A549 (cell line): ENCODE measurements at regions not wholly inside any gene's neighbourhood (a gene's known extent, or its start where the extent isn't known, plus 50 kb on each side); places are given as distances from the start of the nearest gene placed in this dataset.

ENCODE experiments used
- ATAC-seq, 2 experiments: fragments of 200-7000 bp in 1 of 2; fragments of >200 bp in 1 of 2; cut with Nextera tagmentation in 1 of 2; cut with Tn5 transposase in 1 of 2; 3 replicates each; pipeline versions ENCODE4 v1.8.0 to v1.9.1; 2018 to 2020; ENCODE audit warnings: mild to moderate bottlenecking in 1 of 2, moderate library complexity in 1 of 2
- CTCF ChIA-PET: fragments of 300-600 bp; sonication (Branson Sonifier 250); formaldehyde crosslinking; extraction: SDS; loops from one replicate; lab custom pipeline; 2021; ENCODE audit warnings: antibody characterized with exemption, inconsistent platforms; lab: Yijun Ruan, JAX
- POLR2A ChIA-PET: fragments of 350-600 bp; formaldehyde crosslinking; extraction: SDS; loops from one replicate; lab custom pipeline; 2021; ENCODE audit warnings: antibody characterized with exemption, inconsistent platforms; lab: Yijun Ruan, JAX
- DNase-seq, 2 experiments: peaks; one replicate each; pipeline versions ENCODE4 v3.0.0 to v3.0.0-alpha.2; 2011 to 2016; ENCODE audit warnings: low read depth in 1 of 2, low spot score in 1 of 2
- FAIRE-seq: peaks from 2 replicates; lab custom pipeline; 2011; peaks lifted over from hg19 to GRCh38; lab: Jason Lieb, UNC
- H3K27ac ChIP-seq, 2 experiments: fragments of >200 bp; sonication (Bioruptor Twin); formaldehyde crosslinking; 3 replicates each; pipeline ENCODE4 v1.5.1; 2016 to 2017
- H3K4me1 ChIP-seq: fragments of >200 bp; sonication (Bioruptor Twin); formaldehyde crosslinking; 3 replicates; pipeline ENCODE4 v1.6.1; 2016
- H3K4me2 ChIP-seq: fragments of >200 bp; sonication (Bioruptor Twin); formaldehyde crosslinking; 3 replicates; pipeline ENCODE4 v1.6.1; 2016
- H3K4me3 ChIP-seq: fragments of >200 bp; sonication (Bioruptor Twin); formaldehyde crosslinking; 3 replicates; pipeline ENCODE4 v1.5.1; 2016
- H3K9me3 ChIP-seq: fragments of >200 bp; sonication (Bioruptor Twin); formaldehyde crosslinking; 3 replicates; pipeline ENCODE4 v1.6.1; 2016
- BCL3 ChIP-seq: fragments of >200 bp; sonication (Bioruptor Twin); formaldehyde crosslinking; IDR thresholded peaks from 3 replicates; pipeline ENCODE4 v1.6.1; 2016
- CEBPB ChIP-seq, 2 experiments: fragments of >200 bp in 1 of 2; sonication (Bioruptor Twin) in 1 of 2; formaldehyde crosslinking in 1 of 2; IDR thresholded peaks; 2 replicates each; pipeline ENCODE4 v1.6.1; 2012 to 2016
- CHD2 ChIP-seq: fragments of 150-350 bp; IDR thresholded peaks from 2 replicates; pipeline ENCODE4 v1.6.1; 2014; ENCODE audit warnings: low read length; ENCODE audit not compliant: partially characterized antibody
- GATA3 ChIP-seq: IDR thresholded peaks from 2 replicates; pipeline ENCODE4 v1.6.1; 2012; ENCODE audit warnings: borderline replicate concordance
- HDAC2 ChIP-seq: fragments of 200-600 bp; sonication (generic); IDR thresholded peaks from 2 replicates; pipeline ENCODE4 v1.6.1; 2016
- HEYL ChIP-seq: fragments of 250-450 bp; sonication (Bioruptor Pico); IDR thresholded peaks from 2 replicates; pipeline ENCODE4 v1.8.0; 2021; ENCODE audit warnings: mild to moderate bottlenecking, moderate library complexity
- HOXA7 ChIP-seq: fragments of 250-450 bp; sonication (Bioruptor Pico); IDR thresholded peaks from 2 replicates; pipeline ENCODE4 v1.5.0; 2020; ENCODE audit warnings: mild to moderate bottlenecking, moderate library complexity
- HOXB5 ChIP-seq: fragments of 250-450 bp; sonication (Bioruptor Pico); IDR thresholded peaks from 2 replicates; pipeline ENCODE4 v1.5.0; 2020; ENCODE audit warnings: mild to moderate bottlenecking, moderate library complexity
- JUN ChIP-seq, 2 experiments: fragments of >200 bp; sonication (Bioruptor Twin); formaldehyde crosslinking; IDR thresholded peaks; 2 replicates in 1 of 2; 3 replicates in 1 of 2; pipeline ENCODE4 v1.6.1; 2016 to 2017
- JUNB ChIP-seq: fragments of >200 bp; sonication (Bioruptor Twin); formaldehyde crosslinking; IDR thresholded peaks from 2 replicates; pipeline ENCODE4 v1.6.1; 2016
- MAFK ChIP-seq: fragments of 450-650 bp; IDR thresholded peaks from 2 replicates; pipeline ENCODE4 v1.6.1; 2014; ENCODE audit not compliant: partially characterized antibody
- MYC ChIP-seq: IDR thresholded peaks from 2 replicates; pipeline ENCODE4 v1.6.1; 2012; ENCODE audit warnings: mild to moderate bottlenecking, inconsistent platforms, low read length, improper control_type of control experiment, borderline replicate concordance
- NR3C1 ChIP-seq: fragments of >200 bp; sonication (Bioruptor Twin); formaldehyde crosslinking; IDR thresholded peaks from 3 replicates; pipeline ENCODE4 v1.6.1; 2017
- POLR2A ChIP-seq: IDR thresholded peaks from 2 replicates; pipeline ENCODE4 v1.6.1; 2012; ENCODE audit warnings: mild to moderate bottlenecking, low read length
- POLR2AphosphoS2 ChIP-seq: conservative IDR thresholded peaks from 2 replicates; pipeline ENCODE4 v1.6.1; 2012; ENCODE audit warnings: low read length, improper control_type of control experiment, inconsistent platforms
- RAD21 ChIP-seq, 2 experiments: fragments of >200 bp in 1 of 2; sonication (Bioruptor Twin) in 1 of 2; formaldehyde crosslinking in 1 of 2; IDR thresholded peaks in 1 of 2; conservative IDR thresholded peaks in 1 of 2; 2 replicates in 1 of 2; 3 replicates in 1 of 2; pipeline ENCODE4 v1.6.1; 2012 to 2018; ENCODE audit warnings: inconsistent platforms in 1 of 2
- RARB ChIP-seq: fragments of 250-450 bp; sonication (Bioruptor Pico); IDR thresholded peaks from 2 replicates; pipeline ENCODE4 v1.8.0; 2021; ENCODE audit warnings: mild to moderate bottlenecking, moderate library complexity
- RCOR1 ChIP-seq: fragments of 150-350 bp; IDR thresholded peaks from 2 replicates; pipeline ENCODE4 v1.6.1; 2014; ENCODE audit warnings: antibody characterized with exemption, low read length, low read depth
- REST ChIP-seq: fragments of 200-600 bp; sonication (generic); IDR thresholded peaks from 2 replicates; pipeline ENCODE4 v1.6.1; 2016; ENCODE audit warnings: antibody characterized with exemption, mild to moderate bottlenecking, moderate library complexity
- RNF2 ChIP-seq: fragments of 200-600 bp; sonication (generic); IDR thresholded peaks from 2 replicates; pipeline ENCODE4 v1.6.1; 2016; ENCODE audit warnings: low read depth, mild to moderate bottlenecking, antibody characterized with exemption, moderate library complexity, borderline replicate concordance
- ZFP36 ChIP-seq: fragments of 450-650 bp; IDR thresholded peaks from 2 replicates; pipeline ENCODE4 v1.6.1; 2014; ENCODE audit warnings: borderline replicate concordance; ENCODE audit not compliant: partially characterized antibody
- ZNF302 ChIP-seq: fragments of 250-450 bp; sonication (Bioruptor Pico); IDR thresholded peaks from 2 replicates; pipeline ENCODE4 v1.9.0; 2021; ENCODE audit warnings: inconsistent platforms, mild to moderate bottlenecking, moderate library complexity
- WGBS: methylation state at CpG from one replicate; pipeline ENCODE4 v1.1.6; 2017; ENCODE audit errors: missing lambda C conversion rate; 5-methylcytosine and 5-hydroxymethylcytosine counted together

DNA sequence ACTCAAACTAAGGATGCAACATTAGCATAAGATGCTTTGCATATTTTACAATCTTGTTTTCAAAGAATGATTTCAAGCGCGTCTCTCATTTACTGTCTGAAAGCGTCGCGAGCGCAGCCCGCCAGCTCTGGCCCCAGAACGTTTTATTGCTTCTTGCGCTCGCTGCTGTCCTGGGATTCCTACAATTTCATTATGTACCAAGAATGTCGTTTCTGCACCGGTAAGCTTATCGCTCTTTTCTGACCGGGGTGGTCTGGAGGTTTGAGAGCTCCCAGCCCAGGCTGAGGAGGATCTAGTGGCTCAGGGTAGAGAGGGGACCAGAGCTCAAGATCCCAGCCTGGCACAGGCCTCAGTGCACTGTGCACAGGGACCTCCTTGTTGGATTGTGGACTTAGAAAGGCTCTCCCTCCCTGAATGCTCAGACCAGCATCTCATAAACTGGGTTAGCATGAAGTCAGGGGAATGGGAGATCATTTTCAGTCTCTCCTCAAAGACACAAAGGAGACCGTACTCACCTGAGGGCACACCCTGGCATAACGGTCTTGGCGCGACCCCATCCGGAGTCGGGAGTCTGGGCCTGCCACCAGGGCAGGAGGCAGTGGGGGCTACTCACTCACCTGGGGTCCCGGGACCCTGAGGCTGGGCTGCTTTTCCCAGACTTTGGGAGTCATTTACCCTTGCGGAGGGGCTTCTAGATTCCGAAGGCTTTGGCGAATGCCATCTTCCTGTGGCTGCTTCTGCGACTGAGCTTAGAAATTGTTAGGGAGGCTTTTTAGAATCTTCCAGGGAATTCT lies 817.4 kb downstream of the BRD1 start:
- DNase-seq (no peak), FAIRE-seq (no peak), ATAC-seq (no peak)
- TF ChIP-seq BCL3: no peak
- TF ChIP-seq RCOR1: no peak
- no peaks in the 10 kb centered on the region for H3K9me3 ChIP-seq
- H3K4me2 ChIP-seq: no peak overlapping the region
- POLR2A ChIA-PET: no interaction called here
- H3K27ac ChIP-seq: no peak overlapping the region
- H3K4me3 ChIP-seq: no peak overlapping the region
- CTCF ChIA-PET: interaction anchor here (1.5 kb wide), 1 partner anchor 36 kb away, joined by 5 read pairs; no protein-coding TSS in a partner anchor
- H3K4me1 ChIP-seq: no peaks in the 10 kb centered on the region
- 71% methylated on average over 17 of the region's 25 CpGs for WGBS

- FAIRE-seq (no peak), ATAC-seq (no peak), DNase-seq (no peak)
- H3K4me2 ChIP-seq: no peak overlapping the region
- TF ChIP-seq RAD21 (conservative IDR thresholded peaks at IDR 0.05 in 1 of 2, IDR thresholded peaks at IDR 0.05 in 1 of 2) (no peak), GATA3 (no peak), JUNB (no peak), RARB (CRISPR knock-in tag) (no peak), RNF2 (no peak), MYC (no peak), HOXA7 (CRISPR knock-in tag) (no peak), NR3C1 (no peak), ZFP36 (no peak), REST (no peak), MAFK (no peak), CEBPB (IDR thresholded peaks at IDR 0.05) (no peak), HEYL (CRISPR knock-in tag) (no peak), POLR2AphosphoS2 (no peak), CHD2 (no peak), POLR2A (no peak), ZNF302 (CRISPR knock-in tag) (no peak), HDAC2 (no peak), JUN (IDR thresholded peaks at IDR 0.05) (no peak), HOXB5 (CRISPR knock-in tag) (no peak)
- no peak overlapping the region for H3K27ac ChIP-seq
- no peaks in the 10 kb centered on the region for H3K9me3 ChIP-seq
- WGBS: 32% methylated on average over 5 of the region's 12 CpGs
- ChIA-PET POLR2A (no interaction called here), CTCF (interaction anchor here (1.5 kb wide), 1 partner anchor 37 kb away, joined by 5 read pairs; no protein-coding TSS in a partner anchor)
- H3K4me3 ChIP-seq: no peak overlapping the region
- no peaks in the 10 kb centered on the region for H3K4me1 ChIP-seq
These were observed 818.2 kb downstream of the BRD1 start for GRCh38 chr22:49009359-49010063.
